ENCODE measurements at regions not wholly inside any gene's neighbourhood (a gene's known extent, or its start where the extent isn't known, plus 50 kb on each side); places are given as distances from the start of the nearest gene placed in this dataset.
"Not testable (repeated sequence)": the region's sequence is repeated elsewhere in the genome, so short reads cannot be mapped to it uniquely, and the experiment has no call there.

- no peak for DNase-seq (ENCODE audit: low read depth in 2 of 2)
Measured at GRCh38 chr5:28408651-28409050, 1370.3 kb upstream of the CDH9 start.

GRCh38 chr5:28408186-28408585 is 1369.8 kb upstream of the CDH9 start:
- DNase-seq (ENCODE audit: low read depth in 2 of 2): peak; percentile 31 to 36

GRCh38 chr5:28404363-28405071 is 1366.1 kb upstream of the CDH9 start:
- DNase-seq (ENCODE audit: low read depth in 2 of 2): no peak

GRCh38 chr5:28403846-28404245 is 1365.5 kb upstream of the CDH9 start:
- no peak for DNase-seq (ENCODE audit: low read depth in 2 of 2)

- no peak for DNase-seq (ENCODE audit: low read depth in 2 of 2)
Measured at GRCh38 chr5:28402590-28403301, 1364.4 kb upstream of the CDH9 start.

- no peak for DNase-seq (ENCODE audit: low read depth in 2 of 2)
Measured at GRCh38 chr5:28400076-28400475, 1361.7 kb upstream of the CDH9 start.

- no peak for DNase-seq (ENCODE audit: low read depth in 2 of 2)
Measured at GRCh38 chr5:28399211-28399610, 1360.8 kb upstream of the CDH9 start.

- DNase-seq (ENCODE audit: low read depth in 2 of 2): no peak
Measured at GRCh38 chr5:28398185-28398584, 1359.8 kb upstream of the CDH9 start.

- peak; percentile 31 to 48 for DNase-seq (ENCODE audit: low read depth in 2 of 2)
Measured at GRCh38 chr5:28397502-28397941, 1359.1 kb upstream of the CDH9 start.

GRCh38 chr5:28391277-28391676 is 1352.9 kb upstream of the CDH9 start:
- no peak for DNase-seq (ENCODE audit: low read depth in 2 of 2)

- no peak for DNase-seq (ENCODE audit: low read depth in 2 of 2)
Measured at GRCh38 chr5:28390341-28390740, 1352.0 kb upstream of the CDH9 start.

GRCh38 chr5:28389727-28390126 is 1351.3 kb upstream of the CDH9 start:
- not testable (repeated sequence) for DNase-seq (ENCODE audit: low read depth in 2 of 2)

- DNase-seq (ENCODE audit: low read depth in 2 of 2): no peak
Measured at GRCh38 chr5:28388428-28388827, 1350.0 kb upstream of the CDH9 start.

GRCh38 chr5:28386712-28387111 is 1348.3 kb upstream of the CDH9 start:
- no peak for DNase-seq (ENCODE audit: low read depth in 2 of 2)

- no peak for DNase-seq (ENCODE audit: low read depth in 2 of 2)
Measured at GRCh38 chr5:28380167-28380566, 1341.8 kb upstream of the CDH9 start.

GRCh38 chr5:28374492-28374967 is 1336.1 kb upstream of the CDH9 start:
- DNase-seq (ENCODE audit: low read depth in 2 of 2): no peak

GRCh38 chr5:28370896-28371295 is 1332.5 kb upstream of the CDH9 start:
- DNase-seq (ENCODE audit: low read depth in 2 of 2): no peak

- no peak for DNase-seq (ENCODE audit: low read depth in 2 of 2)
Measured at GRCh38 chr5:28369418-28369817, 1331.0 kb upstream of the CDH9 start.

- no peak for DNase-seq (ENCODE audit: low read depth in 2 of 2)
Measured at GRCh38 chr5:28355831-28356230, 1317.4 kb upstream of the CDH9 start.

GRCh38 chr5:28346696-28347095 is 1308.3 kb upstream of the CDH9 start:
- no peak for DNase-seq (ENCODE audit: low read depth in 2 of 2)

GRCh38 chr5:28344836-28345433 is 1306.5 kb upstream of the CDH9 start:
- no peak for DNase-seq (ENCODE audit: low read depth in 2 of 2)

- peak; percentile 50 to 58 for DNase-seq (ENCODE audit: low read depth in 2 of 2)
Measured at GRCh38 chr5:28329176-28329575, 1290.8 kb upstream of the CDH9 start.

- DNase-seq (ENCODE audit: low read depth in 2 of 2): peak; percentile 95
Measured at GRCh38 chr5:28328681-28329080, 1290.3 kb upstream of the CDH9 start.
